NCI-H526 treated with DMSO at 0.1 percent for 48 hours (cell line): ENCODE measurements at regions not wholly inside any gene's neighbourhood (a gene's known extent, or its start where the extent isn't known, plus 50 kb on each side); places are given as distances from the start of the nearest gene placed in this dataset.
"Not testable (repeated sequence)": the region's sequence is repeated elsewhere in the genome, so short reads cannot be mapped to it uniquely, and the experiment has no call there.

Experiments
- DNase-seq: peaks from one replicate; lab custom pipeline; 2025; lab: John Stamatoyannopoulos, UW

DNA sequence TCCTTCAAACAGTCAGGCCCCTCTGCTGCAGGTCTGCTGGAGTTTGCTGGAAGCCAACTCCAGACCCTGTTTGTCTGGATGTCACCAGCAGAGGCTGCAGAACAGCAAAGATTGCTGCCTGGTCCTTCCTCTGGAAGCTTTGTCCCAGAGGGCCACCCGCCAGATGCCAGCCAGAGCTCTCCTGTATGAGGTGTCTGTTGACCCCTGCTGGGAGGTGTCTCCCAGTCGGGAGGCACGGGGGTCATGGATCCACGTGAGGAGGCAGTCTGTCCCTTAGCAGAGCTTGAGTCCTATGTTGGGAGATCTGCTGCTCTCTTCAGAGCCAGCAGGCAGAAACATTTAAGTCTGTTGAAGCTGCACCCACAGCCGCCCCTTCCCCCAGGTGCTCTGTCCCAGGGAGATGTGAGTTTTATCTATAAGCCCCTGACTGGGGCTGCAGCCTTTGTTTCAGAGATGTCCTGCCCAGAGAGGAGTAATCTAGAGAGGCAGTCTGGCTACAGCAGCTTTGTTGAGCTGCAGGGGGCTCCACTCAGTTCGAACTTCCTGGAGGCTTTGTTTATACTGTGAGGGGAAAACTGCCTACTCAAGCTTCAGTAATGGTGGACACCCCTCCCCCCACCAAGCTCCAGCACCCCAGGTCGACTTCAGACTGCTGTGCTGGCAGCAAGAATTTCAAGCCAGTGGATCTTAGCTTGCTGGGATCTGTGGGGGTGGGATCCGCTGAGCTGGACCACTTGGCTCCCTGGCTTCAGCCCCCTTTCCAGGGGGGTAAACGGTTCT, 72.1 kb downstream of the OGFRL1 start:
- not testable (repeated sequence) for DNase-seq

DNA sequence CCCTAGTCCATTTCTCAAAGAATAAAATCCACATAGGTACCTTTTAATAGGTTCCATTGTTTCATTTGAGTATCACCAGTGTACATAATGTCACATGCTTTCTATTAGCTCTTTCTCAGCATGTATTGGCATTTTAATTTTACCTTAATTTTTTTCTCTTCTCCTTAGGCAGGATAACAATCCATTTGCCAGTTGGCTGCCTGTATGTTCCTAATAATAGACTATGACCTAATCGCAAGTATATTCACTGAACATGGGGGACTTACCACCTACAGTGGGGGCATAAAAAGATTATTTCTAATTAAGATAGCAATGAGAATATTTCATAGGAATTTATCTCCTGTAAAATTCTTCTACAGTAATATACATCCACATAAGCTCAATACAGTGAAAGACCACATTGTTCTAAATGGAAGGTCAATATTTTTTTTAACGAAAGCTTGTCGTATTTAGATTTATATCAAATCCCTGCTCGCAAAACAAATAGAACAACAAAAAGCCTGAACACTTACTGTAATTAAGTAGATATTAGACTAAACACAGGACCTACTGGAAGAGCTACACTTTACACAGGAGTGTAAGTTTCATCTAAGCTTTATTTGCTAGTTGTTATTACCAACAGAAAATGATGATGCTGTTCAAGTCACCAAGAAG, 76.4 kb downstream of the OGFRL1 start:
- no peak for DNase-seq

DNA sequence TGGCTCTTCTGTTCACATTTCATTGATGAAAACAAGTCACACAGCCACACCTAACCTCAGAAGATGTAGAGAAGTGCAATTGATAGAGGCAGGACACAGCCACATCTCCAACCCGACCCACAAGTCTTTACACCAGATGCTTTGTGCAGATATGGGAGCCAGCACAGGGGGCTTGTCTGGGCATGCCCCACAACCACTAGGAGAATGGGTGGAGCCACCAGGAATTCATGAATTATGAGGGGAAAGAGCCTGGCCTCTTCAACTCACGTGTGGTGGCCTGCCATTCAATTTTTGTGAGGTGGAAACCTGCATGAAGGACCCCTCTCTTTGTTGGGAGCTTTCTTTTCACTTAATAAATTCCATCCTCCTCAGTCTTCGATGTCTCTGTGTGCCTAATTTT, 79.1 kb downstream of the OGFRL1 start:
- no peak for DNase-seq

DNA sequence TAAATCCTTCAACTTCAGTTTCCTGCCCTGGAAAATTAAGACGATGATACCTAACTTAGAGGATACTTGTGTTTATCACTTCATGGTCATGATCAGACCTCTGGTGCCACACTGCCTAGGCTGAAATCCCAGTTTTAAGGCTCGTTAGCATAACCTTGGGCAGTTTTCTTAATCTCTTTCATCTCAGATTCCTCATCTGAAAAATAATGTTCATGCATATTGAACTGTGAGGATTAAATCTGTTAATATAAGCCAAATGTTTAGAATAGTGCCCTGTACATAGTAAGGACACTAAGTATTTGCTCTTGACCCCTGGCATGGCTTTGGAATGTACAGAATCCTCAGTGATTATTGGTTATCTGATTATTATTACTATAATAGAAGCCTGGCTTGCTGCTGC, 79.7 kb downstream of the OGFRL1 start:
- no peak for DNase-seq

DNA sequence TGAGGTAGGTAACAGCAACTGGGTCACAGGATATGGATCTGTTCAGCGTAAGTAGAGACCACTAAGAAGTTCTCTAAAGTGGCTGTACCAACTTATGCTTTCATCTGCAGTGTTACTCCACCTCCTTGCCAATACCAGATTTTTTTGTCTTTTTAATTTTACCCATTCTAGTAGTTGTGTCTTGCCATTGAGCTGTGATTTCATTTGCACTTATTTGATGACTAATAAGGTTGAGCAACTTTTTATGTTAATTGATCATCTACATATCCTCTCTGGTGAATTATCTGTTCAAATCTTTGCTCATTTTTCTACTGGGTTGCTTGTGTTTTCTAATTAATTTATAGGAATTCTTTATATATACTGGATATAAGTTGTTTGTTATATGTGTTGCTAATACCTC, 82.9 kb downstream of the OGFRL1 start:
- no peak for DNase-seq

DNA sequence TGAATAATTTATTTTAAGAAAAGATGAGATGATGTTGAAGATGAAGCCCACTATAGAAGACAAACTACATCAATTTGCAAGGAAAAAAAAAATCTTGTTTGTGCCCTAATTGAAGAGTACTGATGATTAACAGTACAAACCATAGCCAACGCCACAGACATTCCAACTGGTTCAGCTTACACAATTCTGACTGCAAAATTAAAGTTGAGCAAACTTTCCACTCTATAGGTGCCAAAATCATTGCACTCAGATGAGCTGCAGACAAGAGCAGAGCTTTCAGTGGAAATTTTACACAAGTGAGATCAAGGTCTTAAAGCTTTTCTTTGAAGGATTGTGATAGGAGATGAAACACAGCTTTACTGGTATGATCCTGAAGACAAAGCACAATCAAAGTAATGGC, 85.3 kb downstream of the OGFRL1 start:
- DNase-seq, result no peak

DNA sequence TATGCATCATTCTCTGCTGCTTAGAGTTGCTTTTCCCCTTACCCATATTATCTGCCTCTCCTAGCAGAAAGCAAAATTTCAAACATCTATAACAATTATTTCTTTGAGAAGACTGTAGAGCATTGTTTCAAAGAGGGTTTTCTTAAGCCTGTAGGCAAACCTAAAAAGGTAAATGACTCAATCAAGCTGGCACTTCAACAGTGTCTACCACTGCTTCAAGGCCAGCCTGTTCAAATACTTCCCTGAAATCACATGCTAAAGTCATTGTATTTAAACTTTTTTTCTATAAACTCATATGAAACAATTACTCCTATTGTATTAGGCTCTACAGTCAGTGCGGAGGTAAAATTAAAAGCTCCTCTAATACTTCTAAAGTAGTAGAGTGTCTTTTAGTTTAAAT, 87.1 kb downstream of the OGFRL1 start:
- DNase-seq, result no peak

DNA sequence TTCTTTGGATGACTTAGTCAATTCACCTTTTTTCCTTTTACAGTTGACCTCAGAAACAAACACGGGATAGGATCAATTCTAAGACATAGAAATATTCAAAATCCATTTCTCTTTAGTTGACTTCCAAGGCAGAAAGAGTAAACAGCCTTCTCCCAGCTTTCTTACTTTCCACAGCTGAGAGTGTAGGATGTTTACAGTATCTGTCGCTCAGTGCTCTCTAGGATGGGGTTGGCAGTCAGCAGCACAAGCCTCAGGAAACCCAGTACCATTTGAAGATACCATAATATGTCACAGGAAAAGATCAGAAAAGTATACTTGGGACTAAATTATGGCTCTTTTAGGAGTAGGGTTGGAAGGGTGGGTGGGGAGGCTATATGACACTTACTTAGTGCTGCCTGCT, 88.2 kb downstream of the OGFRL1 start:
- DNase-seq, result no peak

DNA sequence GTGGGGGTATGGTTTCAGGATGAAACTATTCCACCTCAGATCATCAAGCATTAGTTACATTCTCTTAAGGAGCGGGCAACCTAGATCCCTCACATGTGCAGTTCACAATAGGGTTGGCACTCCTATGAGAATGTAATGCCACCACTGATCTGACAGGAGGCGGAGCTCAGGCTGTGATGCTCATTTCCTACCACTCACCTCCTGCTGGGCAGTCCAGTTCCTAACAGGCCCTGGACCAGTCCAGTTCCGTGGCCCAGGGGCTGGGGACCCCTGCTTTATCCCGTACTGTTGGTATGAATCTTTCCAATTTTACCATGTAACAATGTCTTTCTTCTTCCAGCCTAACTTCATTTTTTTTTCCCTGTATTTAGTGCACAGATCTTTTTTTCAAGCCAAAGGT, 94.9 kb downstream of the OGFRL1 start:
- DNase-seq, result no peak

DNA sequence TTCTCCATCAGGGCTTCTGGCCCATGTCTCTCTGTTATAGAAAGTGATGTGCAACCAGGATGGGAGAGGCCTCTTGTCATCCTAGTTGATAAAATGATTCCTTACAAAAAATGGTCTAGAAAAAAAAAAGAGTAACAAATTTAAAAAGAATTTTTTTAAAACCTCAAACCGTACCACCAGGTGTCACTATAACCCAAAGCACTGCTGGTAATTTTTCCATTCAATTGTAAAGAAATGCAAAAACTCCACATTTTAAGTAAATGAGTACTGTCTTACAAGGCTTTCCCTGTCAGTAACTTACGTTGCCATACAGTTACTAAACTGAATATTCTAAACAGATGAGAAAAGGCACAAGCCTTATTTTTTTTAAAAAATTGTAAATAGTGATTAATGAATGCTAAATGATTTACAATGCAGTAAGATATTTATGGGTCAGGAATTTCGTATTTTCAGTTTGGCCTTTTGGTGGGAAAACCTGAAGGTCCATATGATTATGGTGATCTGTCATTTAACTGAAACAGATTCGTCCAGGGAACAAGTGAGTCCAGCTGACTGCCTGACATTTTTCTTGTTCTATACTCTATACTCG, 95.4 kb downstream of the OGFRL1 start:
- peak; percentile 35 for DNase-seq

DNA sequence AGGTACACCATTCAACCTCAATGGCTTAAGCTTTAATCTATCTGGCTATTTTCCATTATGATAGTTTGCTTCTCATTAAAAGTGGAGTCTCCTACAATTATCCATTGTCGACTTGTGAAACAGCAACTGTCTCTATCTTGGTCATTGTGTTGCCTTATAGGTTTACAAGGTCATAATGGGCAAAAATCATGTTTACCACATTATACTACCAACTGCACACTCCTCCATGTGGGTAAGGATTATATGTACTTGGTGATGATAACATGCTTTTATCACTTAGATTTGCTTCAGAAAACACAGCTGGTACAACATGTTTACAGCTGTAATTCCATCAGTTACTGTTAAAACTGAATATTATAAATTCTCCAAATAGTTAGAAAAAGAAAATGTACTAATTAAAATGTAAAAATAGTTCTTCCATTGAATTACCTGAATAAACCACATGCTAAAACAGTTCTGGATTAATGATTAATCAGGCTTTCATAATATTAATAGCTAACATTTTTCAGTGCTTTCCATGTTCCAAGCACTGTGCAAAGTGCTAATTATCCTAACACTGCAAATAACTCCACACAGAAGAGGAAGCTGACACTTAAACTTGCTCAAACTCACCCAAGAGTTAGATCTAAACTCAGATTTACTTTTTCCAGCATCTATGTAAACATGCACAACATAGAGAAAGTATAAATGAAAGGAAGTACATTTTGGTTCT, 96.7 kb downstream of the OGFRL1 start:
- peak; percentile 8 for DNase-seq

DNA sequence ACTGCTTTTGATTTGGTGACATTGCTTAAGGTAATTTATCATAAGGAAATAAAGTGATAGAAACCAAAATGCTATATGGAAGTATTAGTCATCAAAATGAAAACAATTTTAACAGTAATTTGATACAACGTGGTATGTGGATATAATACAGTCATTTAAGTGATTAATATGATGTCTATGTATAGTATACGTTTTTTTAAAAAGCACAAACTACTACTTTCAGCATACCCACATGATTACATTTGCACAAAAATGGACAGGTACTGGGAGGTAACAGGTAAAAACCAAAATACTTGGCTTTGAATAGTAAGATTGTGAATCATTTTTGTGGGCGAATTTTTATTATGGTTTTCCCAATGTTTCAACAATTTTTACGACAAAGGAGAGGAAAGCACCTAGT, 97.6 kb downstream of the OGFRL1 start:
- DNase-seq, result no peak

DNA sequence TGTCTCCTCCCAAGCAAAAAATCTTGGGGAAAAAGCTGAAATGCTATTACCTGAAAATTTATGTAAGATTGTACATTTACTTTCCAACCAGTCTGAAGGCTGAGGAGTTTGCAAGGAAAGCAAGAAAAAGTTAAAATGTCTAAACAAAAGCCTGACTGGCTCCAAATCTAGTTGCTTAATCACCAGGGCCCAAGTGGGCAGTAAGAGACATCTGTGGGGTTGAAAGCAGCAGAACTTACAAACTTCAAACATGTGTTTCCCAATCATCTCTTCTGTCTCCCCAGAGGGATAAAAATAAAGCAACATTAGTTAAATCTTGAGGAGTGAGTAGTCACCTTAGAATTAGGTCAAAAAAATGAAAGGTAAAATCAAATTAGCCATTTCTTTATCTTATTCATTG, 98.6 kb downstream of the OGFRL1 start:
- DNase-seq, result no peak

DNA sequence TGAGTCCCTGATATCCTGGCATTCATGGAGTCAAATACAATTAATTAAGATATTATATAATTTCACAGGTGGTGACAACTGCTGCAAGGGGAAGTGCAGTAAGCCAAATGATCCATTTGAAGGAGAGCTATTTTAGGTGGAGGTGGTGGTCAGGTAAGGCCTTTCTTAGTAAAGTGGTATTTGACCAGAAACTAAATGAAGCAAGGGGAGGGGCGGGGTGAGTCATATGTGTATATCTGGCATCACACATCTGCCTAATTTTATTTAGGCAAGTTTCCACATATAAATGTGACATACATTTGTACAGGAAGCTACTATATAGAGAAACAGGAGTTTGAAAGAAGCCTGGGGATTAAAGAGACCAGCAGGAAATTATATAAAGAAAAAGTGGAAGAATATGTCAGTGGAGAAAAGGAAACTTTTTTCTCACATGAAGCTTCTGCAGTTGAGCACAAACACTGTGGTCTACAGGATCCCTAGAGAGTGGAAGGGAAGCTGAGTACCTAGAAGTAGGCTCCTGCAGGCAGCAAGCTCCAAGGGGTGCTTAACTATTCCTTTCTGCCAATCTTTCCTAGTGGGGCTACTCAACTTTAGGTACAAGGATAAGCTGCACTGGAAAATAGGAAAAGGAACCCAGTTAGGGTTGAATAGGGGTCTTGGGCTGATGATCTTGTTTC, 99.6 kb downstream of the OGFRL1 start:
- no peak for DNase-seq

DNA sequence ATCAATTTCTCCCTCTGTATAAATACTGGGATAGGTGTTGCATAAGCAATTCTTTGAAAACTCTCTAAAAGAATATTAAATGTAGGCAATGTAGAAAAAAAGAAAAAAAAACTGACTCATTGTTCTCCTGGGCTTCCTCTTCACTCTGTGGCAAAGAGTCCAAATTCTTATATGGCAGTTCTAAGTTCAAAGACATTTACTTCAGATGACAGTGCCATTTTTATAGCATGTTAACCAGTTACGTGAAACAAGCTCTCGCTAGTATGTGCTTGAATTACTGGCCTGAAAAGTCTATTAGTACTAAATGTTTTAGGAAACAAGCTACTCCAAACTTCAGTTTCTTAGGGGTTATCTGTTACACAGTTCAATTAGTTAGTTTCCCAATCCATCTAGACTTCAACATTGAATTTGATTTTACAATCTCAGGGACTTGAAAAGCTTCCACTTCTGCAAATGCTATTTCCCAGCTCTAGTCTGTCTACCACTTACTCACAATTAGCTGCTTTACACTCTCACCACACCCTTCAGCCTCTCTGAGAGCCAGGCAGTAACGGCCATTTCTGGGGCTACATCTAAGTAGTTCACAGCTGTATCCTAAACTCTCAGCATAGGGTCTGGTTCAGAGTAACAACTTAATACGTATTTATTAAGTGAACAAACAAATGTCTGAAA, 100.4 kb downstream of the OGFRL1 start:
- DNase-seq, result no peak

DNA sequence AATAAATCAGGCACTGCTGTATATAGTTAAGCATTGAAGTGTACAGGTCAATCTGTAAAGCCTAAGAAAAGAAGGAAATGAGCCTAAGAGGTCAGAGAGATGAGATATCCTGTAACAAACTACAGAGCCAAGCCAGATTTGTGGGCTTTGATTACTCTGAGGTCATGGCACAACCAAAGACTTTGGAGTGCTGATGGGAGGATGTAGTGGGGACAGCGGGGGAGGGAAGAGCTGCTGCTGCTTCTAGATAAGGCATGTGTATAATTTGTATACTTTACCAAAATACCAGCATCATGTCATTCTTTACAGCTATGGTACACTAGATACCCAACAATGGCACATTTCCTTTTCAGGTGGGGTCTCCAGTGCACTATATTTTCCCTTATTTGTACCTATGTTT, 102.5 kb downstream of the OGFRL1 start:
- DNase-seq, result no peak

DNA sequence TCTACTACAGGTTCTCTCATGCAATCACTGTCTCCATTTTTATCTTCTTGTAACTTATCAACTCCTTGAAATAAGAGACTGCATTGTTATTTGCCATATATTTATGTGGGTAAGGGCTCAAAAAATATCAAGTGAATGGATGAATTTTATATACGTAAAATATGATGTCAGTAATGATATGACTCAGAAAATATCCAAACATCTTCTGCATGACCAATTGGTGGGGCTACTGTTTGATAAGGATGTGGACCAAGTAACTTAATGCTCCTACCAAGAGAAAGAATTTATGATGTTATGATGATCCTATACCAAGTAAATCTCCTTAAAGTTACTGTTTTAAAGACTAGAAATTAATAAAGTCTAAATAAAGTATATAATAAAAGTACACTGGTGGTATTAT, 103.7 kb downstream of the OGFRL1 start:
- no peak for DNase-seq

DNA sequence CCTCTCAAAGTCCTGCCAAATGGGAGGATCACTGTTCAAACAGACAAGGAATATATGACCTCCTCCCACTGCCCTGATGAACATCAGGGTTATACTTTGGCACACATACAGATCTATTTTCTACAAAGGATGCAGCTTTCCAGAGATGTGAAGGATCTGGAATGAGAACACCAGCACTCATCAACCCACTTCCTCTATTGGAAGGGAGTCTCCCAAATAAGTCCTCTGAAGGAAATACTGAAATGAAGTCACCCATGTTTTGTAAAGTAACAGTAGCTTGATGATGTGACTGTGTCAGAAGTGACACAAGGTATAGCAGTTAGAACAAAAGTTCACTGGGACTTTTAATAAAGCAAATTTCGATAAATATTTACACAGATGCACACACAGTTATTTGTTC, 104.9 kb downstream of the OGFRL1 start:
- no peak for DNase-seq

DNA sequence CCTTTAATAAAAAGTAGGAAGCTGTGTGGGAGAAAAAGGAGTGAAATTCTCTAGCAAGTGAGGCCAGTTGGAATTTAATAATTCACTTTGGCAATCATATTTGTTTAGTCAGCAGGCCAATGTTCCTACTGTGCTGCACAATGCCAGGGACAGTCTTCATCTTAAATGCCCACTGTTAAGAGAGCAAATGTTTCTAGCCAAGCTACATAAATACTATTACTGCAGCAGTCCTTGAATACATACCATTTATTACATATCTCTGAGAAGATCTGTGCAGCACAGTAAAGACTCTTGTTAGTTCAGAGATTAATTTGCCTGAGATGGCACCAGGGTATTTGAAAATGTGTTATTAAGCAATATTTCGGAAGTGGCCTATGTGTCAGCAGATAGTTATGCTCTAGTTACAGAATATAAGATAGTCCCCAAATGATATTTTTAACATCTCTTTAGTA, 105.4 kb downstream of the OGFRL1 start:
- no peak for DNase-seq

DNA sequence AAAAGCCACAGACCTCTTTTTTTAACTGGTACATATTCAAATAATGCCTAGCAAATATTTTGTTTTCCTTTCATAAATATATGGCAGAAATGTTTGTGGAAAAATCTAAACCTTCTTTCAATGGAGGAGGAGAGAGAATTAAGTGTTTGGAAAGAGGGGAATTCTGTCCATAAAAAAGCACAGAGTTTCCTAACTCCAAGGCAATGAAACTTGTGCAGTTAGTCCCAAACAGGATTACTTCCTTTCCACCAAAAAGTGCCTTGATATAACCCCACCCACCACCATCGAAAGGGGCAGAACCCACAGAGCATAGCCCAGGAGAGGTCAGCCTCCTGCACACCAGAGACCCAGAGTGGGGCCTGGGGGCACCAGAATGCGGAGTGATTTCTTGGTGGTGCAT, 106.3 kb downstream of the OGFRL1 start:
- no peak for DNase-seq

DNA sequence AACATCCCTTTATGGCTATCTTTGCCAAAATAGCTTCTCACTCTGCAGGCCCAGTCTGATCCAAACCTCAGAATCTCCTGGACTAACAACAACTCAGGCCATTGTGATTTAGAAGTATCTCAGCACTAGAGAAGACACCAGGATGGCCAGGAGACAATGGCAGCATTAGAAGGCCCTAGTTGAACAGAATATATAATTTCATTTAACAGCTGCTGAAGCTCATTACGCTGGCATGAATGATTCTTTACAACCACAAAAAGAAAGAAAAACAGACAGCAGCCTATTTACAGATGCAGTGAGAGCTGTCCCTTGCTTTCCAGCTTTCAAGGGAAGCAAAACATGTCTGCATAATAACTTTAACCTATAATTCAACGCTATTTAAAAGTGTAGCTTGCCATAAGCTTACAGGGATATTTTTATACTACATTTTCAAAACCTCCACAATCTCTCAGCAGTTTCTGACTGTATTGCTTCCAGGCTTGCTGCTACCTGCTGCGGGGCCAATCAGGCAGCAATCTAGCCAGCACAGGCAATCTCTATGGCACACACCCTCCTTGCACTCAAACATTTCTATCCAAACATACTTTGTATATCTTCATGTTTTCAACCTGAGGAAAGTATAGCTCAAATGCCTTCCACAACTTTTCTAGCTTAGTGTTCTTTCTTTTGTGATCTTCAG, 107.3 kb downstream of the OGFRL1 start:
- DNase-seq, result no peak
